ENCODE measurements at regions not wholly inside any gene's neighbourhood (a gene's known extent, or its start where the extent isn't known, plus 50 kb on each side); places are given as distances from the start of the nearest gene placed in this dataset.

DNA sequence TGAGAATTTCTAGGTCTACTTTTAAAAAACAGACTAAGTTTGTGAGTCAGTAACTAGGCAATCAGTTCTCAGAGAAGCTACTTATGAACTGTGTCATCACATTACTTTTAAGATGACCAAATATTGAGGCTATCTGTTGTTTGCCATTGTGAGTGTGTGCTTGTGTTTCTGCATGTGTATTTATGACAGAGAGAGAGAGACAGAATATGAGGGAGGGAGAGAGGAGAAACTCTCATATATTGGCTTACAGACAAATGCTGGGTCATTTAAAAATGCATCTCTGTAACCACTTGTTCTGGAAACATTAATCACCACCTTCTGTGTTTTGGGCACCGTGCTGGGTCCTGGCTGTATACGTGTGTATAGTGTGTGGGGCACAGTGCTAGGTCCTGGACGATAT is 161.5 kb upstream of the FRMD6 start:
- TF ChIP-seq SCRT2 (tag by site-specific recombination; IDR thresholded peaks at IDR 0.05) (no peak), ZNF184 (tag by site-specific recombination; IDR thresholded peaks at IDR 0.05) (no peak), ZSCAN30 (tag by site-specific recombination; IDR thresholded peaks at IDR 0.05) (no peak), BCL6B (tag by site-specific recombination; IDR thresholded peaks at IDR 0.05) (no peak), ZNF558 (tag by site-specific recombination; IDR thresholded peaks at IDR 0.05) (no peak), ZNF501 (tag by site-specific recombination; IDR thresholded peaks at IDR 0.05) (no peak), ZBTB8A (tag by site-specific recombination; IDR thresholded peaks at IDR 0.05) (no peak), YY1 (tag by site-specific recombination; IDR thresholded peaks at IDR 0.05) (no peak)
- TF ChIP-seq, protein P1, sequence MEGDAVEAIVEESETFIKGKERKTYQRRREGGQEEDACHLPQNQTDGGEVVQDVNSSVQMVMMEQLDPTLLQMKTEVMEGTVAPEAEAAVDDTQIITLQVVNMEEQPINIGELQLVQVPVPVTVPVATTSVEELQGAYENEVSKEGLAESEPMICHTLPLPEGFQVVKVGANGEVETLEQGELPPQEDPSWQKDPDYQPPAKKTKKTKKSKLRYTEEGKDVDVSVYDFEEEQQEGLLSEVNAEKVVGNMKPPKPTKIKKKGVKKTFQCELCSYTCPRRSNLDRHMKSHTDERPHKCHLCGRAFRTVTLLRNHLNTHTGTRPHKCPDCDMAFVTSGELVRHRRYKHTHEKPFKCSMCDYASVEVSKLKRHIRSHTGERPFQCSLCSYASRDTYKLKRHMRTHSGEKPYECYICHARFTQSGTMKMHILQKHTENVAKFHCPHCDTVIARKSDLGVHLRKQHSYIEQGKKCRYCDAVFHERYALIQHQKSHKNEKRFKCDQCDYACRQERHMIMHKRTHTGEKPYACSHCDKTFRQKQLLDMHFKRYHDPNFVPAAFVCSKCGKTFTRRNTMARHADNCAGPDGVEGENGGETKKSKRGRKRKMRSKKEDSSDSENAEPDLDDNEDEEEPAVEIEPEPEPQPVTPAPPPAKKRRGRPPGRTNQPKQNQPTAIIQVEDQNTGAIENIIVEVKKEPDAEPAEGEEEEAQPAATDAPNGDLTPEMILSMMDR (tag by site-specific recombination; IDR thresholded peaks at IDR 0.05) = no peak
- TF ChIP-seq, protein P2, sequence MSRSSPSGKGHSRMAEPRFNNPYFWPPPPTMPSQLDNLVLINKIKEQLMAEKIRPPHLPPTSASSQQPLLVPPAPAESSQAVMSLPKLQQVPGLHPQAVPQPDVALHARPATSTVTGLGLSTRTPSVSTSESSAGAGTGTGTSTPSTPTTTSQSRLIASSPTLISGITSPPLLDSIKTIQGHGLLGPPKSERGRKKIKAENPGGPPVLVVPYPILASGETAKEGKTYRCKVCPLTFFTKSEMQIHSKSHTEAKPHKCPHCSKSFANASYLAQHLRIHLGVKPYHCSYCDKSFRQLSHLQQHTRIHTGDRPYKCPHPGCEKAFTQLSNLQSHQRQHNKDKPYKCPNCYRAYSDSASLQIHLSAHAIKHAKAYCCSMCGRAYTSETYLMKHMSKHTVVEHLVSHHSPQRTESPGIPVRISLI (tag by site-specific recombination; IDR thresholded peaks at IDR 0.05) = no peak
